ENCODE measurements at regions not wholly inside any gene's neighbourhood (a gene's known extent, or its start where the extent isn't known, plus 50 kb on each side); places are given as distances from the start of the nearest gene placed in this dataset.

DNA sequence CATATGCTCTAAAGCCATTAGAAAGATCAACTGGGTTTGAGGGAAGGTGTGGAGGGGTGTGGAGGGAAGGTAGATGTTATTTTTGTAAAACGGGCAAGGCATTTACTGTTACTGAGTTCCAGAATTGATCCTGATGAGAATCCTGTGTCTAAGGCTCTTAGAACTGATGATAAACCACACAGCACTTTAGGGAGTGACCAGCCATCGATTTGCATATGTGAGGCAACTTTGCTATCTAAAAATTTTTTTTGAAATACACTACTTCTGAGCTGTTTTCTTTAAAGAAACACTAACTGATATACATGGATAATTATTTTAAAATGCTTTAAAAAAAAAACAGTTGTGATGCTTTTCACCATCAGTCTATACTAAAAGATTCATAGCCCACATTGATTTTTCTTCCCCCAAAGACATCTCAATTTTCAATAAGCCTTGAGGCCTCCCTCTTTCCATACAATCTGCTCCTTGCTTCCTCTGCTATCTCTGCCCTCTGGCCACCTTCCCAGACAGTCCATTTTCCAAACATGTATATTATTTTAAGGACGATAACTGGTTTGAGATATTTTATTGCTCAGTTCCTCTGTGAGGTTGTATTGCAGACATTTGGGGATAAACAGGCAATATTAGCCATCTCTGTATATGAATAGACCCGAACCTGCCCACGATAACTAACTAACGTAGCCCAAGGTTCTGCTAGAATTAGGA lies 265.9 kb downstream of the EFCAB11 start:
- TF ChIP-seq POLR2AphosphoS5 (IDR thresholded peaks at IDR 0.05) (no peak), POLR2A (IDR thresholded peaks at IDR 0.05) (no peak), CTCF (IDR thresholded peaks at IDR 0.05) (no peak), EP300 (IDR thresholded peaks at IDR 0.05) (no peak)

Measured in suprapubic skin (tissue), 4 donors.